ENCODE measurements at regions not wholly inside any gene's neighbourhood (a gene's known extent, or its start where the extent isn't known, plus 50 kb on each side); places are given as distances from the start of the nearest gene placed in this dataset.

DNA sequence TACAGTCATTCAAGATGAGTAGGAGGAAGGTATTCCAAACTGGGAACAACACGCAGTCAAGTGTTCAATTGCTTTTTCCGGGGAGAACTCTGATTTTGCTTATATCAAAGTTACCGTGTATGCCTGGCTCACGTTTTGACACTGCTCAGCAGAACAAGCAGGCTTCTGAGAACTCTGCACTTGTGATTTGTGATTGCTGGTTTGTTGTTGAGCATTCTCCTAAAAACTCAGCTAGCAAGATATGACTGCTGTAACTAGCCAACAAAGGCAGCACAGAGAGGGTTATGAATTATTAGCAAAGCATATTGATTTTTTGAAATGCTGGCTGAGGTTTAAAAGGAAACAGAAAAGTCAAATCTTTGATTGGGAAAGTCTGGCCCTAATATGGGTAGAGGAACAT is 151.7 kb downstream of the ZPLD1 start:
- TF ChIP-seq, protein P1, sequence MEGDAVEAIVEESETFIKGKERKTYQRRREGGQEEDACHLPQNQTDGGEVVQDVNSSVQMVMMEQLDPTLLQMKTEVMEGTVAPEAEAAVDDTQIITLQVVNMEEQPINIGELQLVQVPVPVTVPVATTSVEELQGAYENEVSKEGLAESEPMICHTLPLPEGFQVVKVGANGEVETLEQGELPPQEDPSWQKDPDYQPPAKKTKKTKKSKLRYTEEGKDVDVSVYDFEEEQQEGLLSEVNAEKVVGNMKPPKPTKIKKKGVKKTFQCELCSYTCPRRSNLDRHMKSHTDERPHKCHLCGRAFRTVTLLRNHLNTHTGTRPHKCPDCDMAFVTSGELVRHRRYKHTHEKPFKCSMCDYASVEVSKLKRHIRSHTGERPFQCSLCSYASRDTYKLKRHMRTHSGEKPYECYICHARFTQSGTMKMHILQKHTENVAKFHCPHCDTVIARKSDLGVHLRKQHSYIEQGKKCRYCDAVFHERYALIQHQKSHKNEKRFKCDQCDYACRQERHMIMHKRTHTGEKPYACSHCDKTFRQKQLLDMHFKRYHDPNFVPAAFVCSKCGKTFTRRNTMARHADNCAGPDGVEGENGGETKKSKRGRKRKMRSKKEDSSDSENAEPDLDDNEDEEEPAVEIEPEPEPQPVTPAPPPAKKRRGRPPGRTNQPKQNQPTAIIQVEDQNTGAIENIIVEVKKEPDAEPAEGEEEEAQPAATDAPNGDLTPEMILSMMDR (IDR thresholded peaks at IDR 0.05; ENCODE audit: borderline replicate concordance, extremely low read depth, low read length, poor library complexity, severe bottlenecking), result no peak
- TF ChIP-seq EZH2 (IDR thresholded peaks at IDR 0.05; ENCODE audit: borderline replicate concordance, low read depth, low read length, severe bottlenecking), result no peak
